Ascending aorta (tissue), 2 donors: ENCODE measurements at regions not wholly inside any gene's neighbourhood (a gene's known extent, or its start where the extent isn't known, plus 50 kb on each side); places are given as distances from the start of the nearest gene placed in this dataset.

Source experiments
- DNase-seq, 2 donors: peaks; one replicate each; pipeline ENCODE4 v3.0.0-alpha.2; 2019; ENCODE audit warnings: low spot score in 2 of 2
- H3K27ac ChIP-seq, 2 donors: fragments of 200-600 bp; sonication (generic); one replicate each; pipeline ENCODE4 v1.5.1; 2016 to 2017; ENCODE audit warnings: mild to moderate bottlenecking in 1 of 2
- H3K27me3 ChIP-seq: fragments of 200-600 bp; sonication (generic); one replicate; pipeline ENCODE4 v1.5.1; 2017
- H3K36me3 ChIP-seq, 2 donors: fragments of 200-600 bp; sonication (generic); one replicate each; pipeline ENCODE4 v1.5.1; 2016
- H3K4me1 ChIP-seq, 2 donors: fragments of 200-600 bp; sonication (generic); one replicate each; pipeline ENCODE4 v1.5.1; 2016 to 2017; ENCODE audit warnings: mild to moderate bottlenecking in 1 of 2
- H3K4me3 ChIP-seq, 2 donors: fragments of 200-600 bp; sonication (generic); one replicate each; pipeline ENCODE4 v1.5.1; 2016 to 2017; ENCODE audit warnings: mild to moderate bottlenecking in 1 of 2
- H3K9me3 ChIP-seq, 2 donors: fragments of 200-600 bp; sonication (generic); one replicate each; pipeline ENCODE4 v1.5.1; 2016
- intact Hi-C: fragments of 100-400 bp; cut with DNase I; formaldehyde crosslinking; loops from one replicate; pipeline ENCODE4 v1.15.1; 2023
- TF ChIP-seq, protein P1 (sequence below), 3 experiments: fragments of 200-600 bp in 2 of 3; fragments of 450-650 bp in 1 of 3; sonication (generic) in 2 of 3; IDR thresholded peaks; one replicate each; pipeline ENCODE4 v1.5.1; 2016 to 2019; ENCODE audit warnings: antibody characterized with exemption in 3 of 3, mild to moderate bottlenecking in 1 of 3, moderate library complexity in 1 of 3

DNA sequence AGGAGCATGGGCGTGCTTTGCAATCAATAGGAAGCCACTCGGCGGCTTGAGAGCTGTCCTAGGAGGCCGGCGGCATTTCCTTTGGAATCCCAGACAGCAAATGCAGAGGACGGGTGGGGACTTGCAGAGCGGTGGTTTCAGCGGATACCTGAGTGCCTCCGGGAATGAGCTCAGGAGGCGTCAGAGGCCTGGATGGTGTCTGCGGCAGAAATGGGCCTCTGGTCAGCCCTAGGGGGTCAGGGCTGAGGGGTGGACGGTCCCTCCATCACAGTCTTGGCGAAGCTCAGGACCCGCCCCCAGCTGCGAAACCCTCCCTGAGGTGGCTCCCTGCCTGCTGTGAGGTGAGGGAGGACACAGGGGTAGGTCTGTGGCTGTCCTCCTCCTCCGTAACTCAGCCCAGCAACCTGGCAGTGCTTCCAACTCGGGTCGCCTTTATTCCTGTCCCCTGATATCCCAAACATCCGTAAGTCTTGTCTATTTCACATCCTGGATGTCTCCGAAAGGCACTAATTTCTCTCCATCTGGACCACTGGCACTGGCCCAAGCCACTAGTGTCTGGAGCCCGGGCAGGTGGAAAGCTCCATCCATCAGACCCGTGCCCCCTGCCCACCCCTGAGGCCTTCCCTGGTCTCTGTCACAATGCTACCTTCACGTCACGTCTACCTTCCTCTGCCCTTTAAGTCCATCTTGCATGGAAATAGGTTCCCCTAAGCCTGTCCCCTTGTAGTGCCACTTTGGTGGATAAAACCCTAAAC, 686.6 kb downstream of the BRD1 start:
- H3K4me1 ChIP-seq = no peaks in the 10 kb centered on the region
- intact Hi-C loops = no loop called here

DNA sequence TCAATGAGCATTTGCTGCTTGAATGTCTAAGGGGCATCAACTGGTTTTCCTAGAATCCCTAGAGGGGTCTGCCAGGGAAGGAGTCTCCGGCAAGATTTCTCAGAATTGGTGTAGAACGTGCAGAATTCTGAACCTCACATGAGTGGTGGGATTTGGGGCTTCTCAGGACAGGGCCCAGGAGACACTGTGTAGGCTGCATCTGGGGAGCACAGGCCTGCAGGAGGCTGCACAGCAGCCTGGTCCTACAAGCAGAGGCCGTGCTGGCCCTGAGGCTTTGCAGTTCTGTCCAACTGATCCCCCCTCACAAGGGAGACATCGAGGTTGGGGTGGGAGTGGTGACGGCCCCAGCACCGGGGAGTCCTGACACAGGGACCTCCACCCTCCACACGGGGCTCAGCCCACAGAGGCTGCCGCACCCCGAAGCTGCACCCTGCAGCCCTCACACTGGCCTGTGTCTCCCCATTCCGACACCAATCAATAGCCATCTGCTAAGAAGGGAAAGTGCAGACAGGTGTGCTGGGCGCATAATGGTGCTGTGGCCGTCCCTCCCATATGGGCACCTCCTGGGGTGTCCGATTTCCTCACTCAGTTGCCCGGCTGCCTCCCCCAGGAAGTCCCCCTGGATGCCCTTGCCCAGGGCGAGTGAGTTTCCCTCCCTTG, 688.1 kb downstream of the BRD1 start:
- TF ChIP-seq, protein P1, sequence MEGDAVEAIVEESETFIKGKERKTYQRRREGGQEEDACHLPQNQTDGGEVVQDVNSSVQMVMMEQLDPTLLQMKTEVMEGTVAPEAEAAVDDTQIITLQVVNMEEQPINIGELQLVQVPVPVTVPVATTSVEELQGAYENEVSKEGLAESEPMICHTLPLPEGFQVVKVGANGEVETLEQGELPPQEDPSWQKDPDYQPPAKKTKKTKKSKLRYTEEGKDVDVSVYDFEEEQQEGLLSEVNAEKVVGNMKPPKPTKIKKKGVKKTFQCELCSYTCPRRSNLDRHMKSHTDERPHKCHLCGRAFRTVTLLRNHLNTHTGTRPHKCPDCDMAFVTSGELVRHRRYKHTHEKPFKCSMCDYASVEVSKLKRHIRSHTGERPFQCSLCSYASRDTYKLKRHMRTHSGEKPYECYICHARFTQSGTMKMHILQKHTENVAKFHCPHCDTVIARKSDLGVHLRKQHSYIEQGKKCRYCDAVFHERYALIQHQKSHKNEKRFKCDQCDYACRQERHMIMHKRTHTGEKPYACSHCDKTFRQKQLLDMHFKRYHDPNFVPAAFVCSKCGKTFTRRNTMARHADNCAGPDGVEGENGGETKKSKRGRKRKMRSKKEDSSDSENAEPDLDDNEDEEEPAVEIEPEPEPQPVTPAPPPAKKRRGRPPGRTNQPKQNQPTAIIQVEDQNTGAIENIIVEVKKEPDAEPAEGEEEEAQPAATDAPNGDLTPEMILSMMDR (IDR thresholded peaks at IDR 0.05) = no peak
- DNase-seq = no peak
- H3K4me1 ChIP-seq = no peaks in the 10 kb centered on the region
- no peak overlapping the region for H3K27ac ChIP-seq
- intact Hi-C loops = no loop called here
- no peaks in the 10 kb centered on the region for H3K27me3 ChIP-seq
- no peak overlapping the region for H3K4me3 ChIP-seq
- no peaks in the 10 kb centered on the region for H3K9me3 ChIP-seq
- H3K36me3 ChIP-seq = no peaks in the 10 kb centered on the region

More for the DNA sequence above, 686.6 kb downstream of the BRD1 start:
- Histone ChIP-seq H3K27me3 (no peaks in the 10 kb centered on the region), H3K36me3 (no peaks in the 10 kb centered on the region), H3K27ac (no peak overlapping the region), H3K9me3 (no peaks in the 10 kb centered on the region), H3K4me3 (no peak overlapping the region)
- DNase-seq = no peak
- TF ChIP-seq, protein P1 (IDR thresholded peaks at IDR 0.05) = no peak

DNA sequence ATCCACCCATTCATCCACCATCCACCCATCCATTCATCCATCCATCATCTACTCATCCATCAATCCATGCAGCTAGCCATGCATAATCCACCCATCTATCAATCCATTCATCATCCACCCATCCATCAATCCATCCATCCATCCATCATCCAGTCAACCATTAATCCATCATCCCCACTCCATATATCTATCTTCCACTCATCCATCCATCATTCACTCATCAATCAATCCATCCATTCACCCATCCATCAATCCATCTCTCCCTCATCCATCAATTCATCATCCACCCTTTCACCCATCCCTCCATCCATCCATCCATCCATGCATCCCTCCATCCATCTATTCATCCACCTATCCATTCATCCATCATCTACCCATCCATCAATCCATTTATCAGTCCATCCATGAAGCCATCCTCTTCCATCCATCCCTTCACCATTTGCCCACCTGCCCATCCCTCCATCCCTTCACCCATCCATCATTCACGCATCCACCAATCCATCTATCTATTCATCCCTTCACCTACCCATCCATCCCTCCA, 689.4 kb downstream of the BRD1 start:
- intact Hi-C loops = no loop called here
- Histone ChIP-seq H3K27me3 (no peaks in the 10 kb centered on the region), H3K27ac (no peak overlapping the region), H3K4me1 (no peaks in the 10 kb centered on the region), H3K9me3 (no peaks in the 10 kb centered on the region), H3K36me3 (no peaks in the 10 kb centered on the region), H3K4me3 (no peak overlapping the region)
- TF ChIP-seq, protein P1 (IDR thresholded peaks at IDR 0.05) = no peak
- DNase-seq = no peak

DNA sequence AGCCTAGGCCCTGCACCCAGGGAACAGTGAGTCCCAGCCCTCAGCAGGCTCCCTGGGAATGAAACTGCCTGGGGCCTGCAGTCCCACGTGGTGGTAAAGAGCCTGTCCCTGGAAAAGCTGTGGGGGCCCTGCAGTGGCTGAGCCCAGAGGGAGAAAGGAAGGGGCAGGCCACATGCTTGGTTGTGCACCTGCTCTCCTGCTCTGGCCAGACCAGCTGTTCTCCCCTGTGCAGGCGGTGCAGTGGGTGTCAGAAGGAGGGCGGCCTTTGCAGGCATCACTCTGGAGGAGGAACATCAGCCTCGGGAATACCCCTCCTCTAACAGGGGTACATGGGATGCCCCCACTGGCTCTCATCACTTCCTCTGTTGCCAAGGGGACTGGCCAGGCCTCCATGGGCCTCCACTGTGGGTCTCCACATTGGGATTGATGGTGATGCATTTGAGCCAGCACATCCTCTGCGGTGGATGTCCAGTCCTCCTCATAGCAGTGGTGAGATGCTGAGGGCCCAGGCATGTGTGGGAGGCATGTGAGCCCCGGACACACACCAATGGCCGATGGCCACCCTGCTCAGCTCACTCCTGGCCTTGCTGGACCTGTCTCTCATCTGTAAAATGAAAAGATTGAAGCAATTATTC, 690.4 kb downstream of the BRD1 start:
- H3K27me3 ChIP-seq = no peaks in the 10 kb centered on the region
- no peaks in the 10 kb centered on the region for H3K36me3 ChIP-seq
- intact Hi-C loops = no loop called here
- no peak overlapping the region for H3K4me3 ChIP-seq
- DNase-seq = no peak
- H3K9me3 ChIP-seq = no peaks in the 10 kb centered on the region
- no peaks in the 10 kb centered on the region for H3K4me1 ChIP-seq
- H3K27ac ChIP-seq = no peak overlapping the region
- TF ChIP-seq, protein P1 (IDR thresholded peaks at IDR 0.05) = no peak

DNA sequence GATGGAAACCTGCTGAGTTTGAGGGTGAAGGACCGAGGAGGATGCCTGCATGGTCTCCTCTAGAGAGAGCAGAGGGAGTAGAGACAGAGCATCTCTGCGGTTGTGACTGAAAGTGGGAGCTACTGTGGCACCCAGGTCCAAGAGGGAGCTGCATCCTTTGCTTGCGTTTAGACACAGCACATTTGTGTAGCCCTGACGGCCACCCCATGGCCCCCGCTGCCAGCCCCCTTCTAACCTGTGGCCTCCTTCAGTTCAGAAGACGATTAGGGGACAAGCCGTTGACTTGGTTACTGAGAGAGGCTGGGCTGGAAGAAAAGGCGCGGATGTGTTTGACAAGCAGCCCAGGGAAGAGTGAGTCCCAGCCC, 690.9 kb downstream of the BRD1 start:
- TF ChIP-seq, protein P1 (IDR thresholded peaks at IDR 0.05) = no peak
- H3K9me3 ChIP-seq = no peaks in the 10 kb centered on the region
- DNase-seq = no peak
- H3K4me3 ChIP-seq = no peak overlapping the region
- no peaks in the 10 kb centered on the region for H3K36me3 ChIP-seq
- H3K4me1 ChIP-seq = no peaks in the 10 kb centered on the region
- no peaks in the 10 kb centered on the region for H3K27me3 ChIP-seq
- intact Hi-C loops = no loop called here
- no peak overlapping the region for H3K27ac ChIP-seq
